ENCODE measurements at regions not wholly inside any gene's neighbourhood (a gene's known extent, or its start where the extent isn't known, plus 50 kb on each side); places are given as distances from the start of the nearest gene placed in this dataset.

DNA sequence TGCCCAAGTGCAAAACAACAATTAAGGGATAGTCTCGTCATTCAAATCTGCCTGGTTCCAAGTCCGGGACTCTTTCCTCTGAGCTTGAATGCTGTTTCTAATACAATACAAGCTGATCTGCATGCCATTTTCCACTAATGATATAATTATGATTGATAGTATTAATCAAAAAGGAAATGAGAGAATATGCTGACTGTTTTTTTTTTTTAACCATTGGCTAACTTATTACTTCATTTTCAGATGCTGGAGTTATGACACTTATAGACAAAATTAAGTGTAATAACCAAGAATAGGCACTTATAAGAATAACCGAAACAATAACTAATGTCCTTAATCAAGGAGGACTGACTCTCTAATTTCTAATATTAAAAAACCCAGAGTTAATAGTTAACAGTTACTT lies 343.6 kb downstream of the LPIN1 start:
- DNase-seq = no peak

DNA sequence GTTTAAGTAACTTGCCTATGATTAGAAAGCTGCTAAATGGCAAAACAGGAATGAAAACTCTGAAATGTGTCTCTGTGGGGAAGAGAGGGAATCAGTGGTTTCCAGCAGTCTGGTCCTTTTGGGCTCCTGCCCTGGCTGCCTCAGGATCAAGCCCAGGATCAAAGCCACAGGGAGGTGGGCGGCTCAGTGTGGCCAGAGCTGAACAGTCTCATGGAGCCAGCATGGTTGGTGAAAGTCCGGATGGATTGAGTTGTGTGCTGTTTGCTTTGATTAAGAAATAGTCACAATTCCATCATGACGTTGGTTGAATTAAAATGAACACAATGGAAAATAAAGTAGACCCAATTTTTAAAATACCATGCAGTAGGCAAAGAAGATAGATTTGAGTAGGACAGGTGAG lies 344.2 kb downstream of the LPIN1 start:
- no peak for DNase-seq

DNA sequence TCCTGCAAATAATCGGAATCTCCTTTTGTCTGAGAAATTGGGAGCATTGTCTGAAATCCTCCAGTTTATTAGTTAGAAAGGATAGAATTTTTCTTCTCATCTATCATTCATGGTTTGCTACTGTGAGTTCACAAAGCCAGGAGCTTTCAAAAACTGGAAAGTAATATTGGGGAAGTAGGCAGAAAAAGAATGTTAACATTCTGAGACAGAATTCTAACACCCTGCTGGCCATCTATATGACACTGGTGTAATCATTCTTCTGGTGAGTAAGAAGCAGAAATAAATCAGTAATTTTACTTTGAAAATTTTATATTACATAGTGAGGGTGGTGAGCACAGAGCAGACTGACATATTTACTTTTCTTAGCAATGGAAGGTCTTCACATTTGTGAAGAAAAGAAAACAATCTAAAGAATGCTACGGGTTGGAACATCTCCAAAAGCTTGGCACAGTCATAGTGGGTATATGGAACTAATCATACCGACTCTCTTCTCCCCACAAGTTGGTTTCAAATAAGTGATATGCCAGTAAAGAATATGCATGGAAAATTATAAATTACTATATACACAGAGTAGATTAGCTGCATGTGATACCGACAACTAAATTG lies 344.9 kb downstream of the LPIN1 start:
- no peak for DNase-seq

DNA sequence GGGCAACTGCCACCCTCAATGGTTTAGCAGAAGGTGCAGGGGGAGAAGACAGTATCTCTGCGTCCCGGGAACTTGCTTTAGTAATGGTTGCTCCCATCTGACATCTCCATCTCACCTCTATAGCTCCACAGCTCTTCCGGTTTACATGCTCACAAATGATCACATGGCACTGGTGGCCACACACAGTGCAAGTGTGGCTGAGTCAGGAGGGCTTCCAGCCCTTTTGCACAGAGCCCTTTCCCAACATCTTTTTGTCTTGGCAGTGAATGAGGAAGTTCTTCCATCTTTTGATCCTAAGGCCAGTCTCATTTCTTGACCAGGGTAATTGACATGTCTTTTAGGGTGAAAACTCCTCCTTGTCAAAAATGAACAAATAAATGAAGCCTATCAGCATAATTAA lies 347.7 kb downstream of the LPIN1 start:
- no peak for DNase-seq

DNA sequence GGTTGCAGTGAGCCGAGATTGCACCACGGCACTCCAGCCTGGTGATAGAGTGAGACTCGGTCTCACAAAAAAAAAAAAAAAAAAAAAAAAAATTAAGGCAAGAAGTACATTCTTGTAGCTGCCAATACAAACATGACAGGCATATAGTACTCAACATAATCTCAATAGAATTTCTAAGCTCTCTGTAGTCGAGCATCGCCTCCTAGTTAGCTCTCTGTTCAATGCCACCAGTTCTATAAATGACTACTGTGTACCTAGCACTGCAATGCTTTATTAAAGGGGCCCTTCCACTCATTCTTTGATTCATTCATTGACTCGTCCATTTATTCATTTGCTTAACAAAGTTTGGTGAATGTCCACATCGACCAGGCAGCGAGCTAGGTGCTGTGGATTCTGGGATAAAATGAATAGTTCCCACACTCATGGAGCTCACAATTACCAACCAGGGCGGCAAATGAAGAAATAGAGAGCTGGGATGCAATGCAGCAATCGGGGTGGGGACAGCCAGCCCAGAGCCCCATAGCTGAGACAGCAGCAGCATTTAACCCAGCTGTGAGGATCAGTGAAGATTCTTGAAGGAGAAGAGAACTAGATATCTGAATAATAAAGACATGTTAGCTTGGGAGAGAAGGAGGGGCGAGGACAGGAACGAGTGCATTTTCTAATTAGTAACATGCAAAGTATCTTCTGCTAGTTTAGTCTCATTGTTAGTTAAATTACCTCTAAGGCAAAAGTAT lies 349.8 kb downstream of the LPIN1 start:
- DNase-seq = no peak

DNA sequence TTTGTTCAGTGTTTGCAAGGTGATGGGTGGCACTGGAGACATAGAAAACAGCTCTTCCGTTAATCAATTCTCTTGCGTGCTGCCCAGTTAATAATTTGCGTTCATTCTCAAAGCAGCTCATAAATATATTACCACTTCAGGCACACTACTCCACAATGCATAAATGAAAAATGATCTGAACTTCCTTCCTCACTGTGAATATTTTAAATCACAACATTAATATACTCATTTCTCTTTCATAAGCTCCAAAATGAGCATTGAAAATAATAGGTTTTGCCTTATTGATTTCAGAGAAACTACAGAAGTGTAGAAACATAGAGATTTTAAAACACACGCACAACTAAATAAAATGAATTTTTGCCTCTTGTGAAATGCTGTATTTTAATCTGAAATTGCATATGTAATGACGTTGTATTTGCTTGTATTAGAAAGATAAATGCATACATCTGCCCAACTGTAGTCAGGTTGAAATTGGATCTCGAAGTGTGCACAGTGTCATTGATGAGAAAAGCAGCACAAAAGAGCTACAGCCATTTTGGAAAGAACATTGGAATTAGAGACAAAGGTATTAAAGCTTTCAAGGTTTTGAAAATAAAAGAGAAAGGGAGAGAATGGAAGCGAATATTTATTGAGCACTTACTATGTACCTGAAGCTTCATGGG lies 350.5 kb downstream of the LPIN1 start:
- DNase-seq = no peak

DNA sequence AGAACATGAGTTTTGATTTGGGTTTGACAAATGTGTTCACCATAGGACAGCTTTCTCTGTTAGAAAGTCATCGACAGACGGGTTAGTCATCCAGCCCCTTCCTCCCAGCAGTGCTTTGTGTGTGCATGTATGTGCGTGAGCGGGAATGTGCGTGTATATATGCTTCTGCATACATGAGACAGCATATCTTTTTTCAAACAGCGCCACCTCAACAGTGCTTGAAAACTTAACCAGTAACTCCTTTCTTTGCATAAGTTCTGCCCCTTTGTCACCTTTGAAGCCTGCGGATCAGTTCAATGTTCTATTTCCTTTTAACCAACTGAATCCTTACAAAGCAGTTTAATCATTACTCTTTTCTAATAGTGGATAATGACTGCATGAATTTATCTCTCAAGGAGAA lies 351.4 kb downstream of the LPIN1 start:
- DNase-seq = no peak

DNA sequence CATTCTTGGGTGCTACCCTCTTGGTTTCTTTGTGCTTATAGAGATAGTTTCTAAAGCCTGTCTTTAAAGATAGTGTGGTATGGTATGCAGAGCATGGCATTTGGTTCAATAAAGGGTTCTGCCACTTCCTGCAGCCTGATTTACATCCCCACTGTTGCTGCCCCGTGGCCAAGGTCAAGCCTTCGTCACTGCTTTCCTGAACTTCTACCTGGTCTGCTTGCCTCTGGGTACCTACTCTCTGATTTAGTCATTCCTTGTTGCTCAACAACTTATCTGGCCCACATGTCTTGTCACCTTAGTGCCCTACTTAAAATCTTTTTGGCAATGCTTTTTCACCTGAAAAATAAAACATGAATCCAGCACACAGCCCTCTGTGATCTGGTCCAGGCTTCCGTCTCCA lies 352.9 kb downstream of the LPIN1 start:
- DNase-seq = no peak

DNA sequence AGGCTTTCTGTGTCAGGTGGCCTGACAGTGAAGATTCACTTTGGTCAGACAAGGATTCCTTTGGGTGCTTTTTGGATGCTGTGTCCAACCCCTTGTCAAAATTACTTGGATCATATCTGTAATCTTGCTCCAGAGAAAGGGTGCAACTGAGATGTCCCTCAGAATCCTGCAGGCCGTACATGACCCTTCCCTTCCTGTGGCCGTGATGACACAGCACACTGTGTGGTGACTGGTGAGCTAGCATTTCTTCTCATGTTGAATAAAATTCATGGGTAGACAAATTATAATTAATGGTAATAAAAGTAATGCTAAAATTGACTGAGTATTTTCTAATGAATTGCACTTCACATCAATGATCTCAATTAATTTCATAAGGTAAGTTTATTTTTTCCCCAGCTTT lies 356.2 kb downstream of the LPIN1 start:
- DNase-seq = no peak

DNA sequence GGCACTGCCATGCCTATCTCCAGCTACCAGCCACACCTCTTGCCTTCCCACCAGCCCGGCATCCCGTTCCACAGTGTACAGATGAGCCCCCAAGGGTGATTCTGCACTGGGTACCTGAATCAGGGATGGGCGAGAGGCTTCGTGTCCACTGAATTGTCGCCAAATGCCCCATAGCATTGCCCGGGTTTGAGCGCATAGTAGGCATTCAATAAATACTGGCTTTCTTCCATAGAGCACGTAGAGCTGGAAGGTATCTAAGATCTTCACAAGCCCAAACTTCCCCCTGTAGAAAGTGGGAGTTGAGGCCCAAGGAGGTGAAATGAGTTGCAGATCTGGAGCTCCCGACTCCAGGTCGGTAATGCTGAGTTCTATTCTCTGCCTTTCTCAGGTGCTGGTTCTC lies 358.7 kb downstream of the LPIN1 start:
- no peak for DNase-seq

DNA sequence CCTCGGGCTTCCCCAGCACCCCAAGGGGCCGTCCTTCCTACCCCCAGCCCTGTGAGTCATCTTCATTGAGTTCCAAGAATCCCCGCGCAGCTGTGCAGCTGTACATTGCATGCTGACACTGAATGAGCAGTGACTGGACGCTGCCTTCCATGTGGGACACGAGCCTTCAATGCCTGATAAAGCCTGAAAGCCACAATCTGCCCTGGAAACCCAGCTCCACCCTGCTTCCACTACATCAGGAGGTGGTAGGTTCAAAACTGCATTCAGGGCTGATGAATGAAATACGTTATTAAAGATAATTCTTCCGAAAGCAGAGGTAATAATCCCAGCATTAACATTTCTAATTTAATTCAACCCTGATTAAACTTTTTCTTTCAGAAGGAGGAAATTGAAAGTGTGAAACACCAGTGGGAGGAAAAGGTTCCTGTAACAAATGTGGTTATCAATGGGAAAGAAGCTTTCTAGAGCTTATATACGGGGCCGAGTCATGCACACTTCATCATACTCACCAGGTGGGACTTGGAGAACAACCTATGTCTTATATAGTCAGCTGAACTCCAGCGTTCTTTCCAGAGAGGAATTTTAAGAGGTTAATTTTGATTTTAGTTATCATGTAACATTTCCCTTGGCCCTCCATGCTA lies 360.1 kb downstream of the LPIN1 start:
- DNase-seq = no peak

DNA sequence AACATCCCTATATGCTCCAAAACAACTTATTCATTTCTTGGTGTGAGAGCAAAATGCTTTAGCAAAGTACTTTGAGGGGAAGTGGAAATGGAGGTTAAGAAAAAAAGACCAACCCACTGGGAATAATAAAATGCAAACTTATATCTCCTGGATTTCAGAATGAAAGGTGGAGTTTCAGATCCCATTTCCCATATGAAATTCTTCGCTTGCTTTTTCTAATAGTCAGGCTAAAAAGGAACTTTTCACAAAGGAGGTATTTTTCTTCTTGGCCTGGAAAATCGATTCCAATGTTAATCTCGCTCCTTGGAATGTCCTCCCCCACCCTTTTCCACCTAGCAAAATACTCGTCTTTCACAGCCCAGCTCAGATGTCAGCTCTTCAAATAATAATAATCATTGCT lies 360.9 kb downstream of the LPIN1 start:
- no peak for DNase-seq

DNA sequence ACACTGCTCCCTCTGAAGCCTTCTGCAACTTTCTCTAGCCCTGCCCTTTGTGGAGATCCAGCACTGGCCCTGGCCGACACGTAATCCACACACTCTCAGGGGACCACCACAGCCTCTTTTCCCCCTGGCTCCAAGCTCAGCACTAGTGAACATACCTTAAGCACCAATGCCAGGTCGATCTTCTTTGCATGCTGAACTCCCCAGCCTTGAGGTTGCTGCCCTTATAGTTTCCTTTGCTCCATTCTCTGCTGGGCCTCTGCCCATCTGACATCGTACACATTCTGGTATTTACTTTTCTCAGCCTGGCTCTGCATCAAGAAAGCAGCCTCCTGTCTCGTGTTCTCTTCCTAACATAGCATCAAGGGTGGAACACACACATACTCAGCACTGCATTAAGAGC lies 361.5 kb downstream of the LPIN1 start:
- no peak for DNase-seq

DNA sequence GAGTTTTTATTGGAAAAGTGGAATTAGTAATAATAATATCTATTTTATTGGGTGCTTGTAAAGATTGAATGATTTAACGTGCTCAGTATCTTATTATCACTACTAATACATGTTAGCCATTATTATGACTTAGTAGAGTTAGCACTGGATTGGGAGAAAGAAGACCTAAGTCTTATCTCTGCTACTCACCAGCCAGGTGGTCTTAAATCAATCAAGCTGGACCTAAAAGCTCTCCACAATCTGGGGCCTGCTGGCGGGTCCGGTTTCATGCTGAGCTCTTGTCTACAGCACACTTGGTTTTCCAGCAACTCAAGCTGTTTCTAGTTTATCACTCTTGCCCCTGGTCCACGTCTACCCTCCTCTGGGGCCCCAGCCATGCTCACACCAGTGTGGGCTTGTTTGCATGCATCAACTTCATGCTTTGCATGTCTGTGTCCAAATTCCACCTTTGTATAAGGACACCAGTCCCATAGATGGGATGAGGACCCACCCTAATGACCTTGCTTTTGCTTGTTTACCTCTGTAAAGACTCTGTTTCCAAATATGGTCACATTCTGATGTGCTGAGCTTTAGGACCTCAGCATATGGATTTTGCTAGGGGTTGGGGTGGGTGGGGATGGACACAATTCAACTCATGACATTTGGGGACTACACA lies 363.1 kb downstream of the LPIN1 start:
- peak; percentile 12 for DNase-seq

DNA sequence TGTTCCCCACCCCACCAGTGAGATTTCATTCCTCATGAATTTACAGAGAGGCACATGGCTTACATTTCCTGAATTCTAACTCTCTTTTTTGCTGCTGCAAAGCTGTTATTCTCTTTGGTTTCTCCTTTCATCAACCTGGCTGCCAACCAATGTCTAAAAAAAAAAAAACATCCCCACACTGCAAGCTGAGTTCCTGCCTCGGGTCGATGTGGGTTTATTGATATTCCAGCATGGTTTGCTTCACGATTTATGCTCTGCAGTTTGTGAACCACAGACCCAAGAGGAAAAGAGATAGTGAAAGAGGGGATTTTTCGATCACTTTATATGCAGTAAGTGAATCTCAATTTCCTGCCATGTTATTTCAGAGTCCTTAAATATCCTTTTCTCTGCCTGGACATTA lies 363.6 kb downstream of the LPIN1 start:
- DNase-seq = peak; percentile 52

DNA sequence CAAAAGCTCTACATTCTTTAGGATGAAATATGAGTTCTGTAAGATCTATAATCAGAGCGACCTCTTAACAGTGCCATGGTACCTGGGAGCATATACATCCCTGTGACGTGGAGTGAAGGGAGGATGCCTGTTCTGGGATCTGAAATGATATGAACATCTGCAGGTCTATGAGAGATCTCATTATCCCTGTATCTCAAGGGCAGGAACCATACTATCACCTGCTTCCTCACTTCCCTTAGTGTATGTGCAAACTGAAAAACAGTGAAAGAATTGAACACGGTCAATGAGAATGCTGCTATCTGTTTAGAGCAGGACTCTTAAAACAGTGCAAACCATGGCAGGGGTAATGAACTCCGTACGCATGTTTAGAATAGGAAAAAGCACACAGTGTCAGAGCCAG lies 364.0 kb downstream of the LPIN1 start:
- no peak for DNase-seq

DNA sequence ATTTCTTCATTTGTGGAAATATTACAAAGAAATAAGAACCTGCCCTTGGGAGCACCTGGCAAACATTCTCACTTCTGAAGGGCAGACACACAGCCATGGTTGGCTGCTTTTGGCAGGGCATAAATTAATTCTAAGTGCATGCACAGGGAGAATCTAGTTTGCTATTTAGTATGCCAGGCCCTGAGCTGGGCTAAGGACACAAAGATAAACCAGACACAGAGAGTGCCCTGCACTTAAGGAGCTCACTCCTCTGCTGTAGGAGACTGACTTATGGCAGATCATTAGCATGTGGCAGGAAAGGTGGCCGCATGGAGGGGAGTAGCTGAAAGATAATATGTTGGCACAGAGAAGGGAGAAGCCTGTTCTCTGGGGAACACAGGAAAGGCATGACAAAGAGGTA lies 367.0 kb downstream of the LPIN1 start:
- no peak for DNase-seq

DNA sequence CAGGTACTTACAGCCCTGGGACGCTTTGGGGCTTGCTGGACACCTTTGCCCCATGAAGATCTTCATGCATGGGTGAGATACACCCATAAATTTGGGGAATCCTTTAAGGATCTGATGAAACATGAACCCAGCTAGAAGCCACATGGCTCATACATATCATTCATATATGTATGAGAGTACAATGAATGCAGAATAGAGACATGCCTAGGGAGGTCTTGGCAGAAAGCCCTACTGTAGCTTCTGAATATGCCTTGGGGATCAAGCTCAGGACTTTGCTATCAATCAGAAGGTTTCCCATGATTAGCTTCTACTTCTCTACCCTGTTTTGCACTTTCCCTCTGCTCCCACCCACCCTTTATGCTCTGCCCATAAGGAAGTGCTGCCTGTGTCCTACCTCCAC lies 368.4 kb downstream of the LPIN1 start:
- DNase-seq = no peak

DNA sequence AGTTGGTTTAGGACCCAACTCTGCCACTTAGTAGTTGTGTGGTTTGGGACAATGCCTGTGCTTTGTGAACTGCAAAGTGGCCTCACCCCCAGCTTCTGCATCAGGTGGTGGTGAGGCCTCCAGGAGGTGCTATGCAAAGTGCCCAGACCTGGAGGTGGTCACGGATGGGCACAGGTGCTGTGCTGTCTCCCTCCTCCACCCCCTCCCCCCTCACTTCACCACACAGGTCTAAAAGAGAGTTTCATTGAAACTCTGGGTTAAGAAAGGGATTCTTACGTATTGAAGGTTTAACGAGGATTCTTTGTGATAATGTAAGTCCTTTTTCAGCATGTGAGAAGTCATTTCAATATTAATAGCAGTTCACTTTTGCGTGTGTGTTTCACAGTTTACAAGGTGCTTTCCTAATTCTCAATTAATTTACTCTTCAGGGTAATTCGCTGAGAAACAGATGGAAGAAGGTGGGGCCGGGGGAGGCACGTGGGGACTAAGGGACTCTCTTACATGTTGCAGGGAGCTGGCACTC lies 369.9 kb downstream of the LPIN1 start:
- DNase-seq = no peak

DNA sequence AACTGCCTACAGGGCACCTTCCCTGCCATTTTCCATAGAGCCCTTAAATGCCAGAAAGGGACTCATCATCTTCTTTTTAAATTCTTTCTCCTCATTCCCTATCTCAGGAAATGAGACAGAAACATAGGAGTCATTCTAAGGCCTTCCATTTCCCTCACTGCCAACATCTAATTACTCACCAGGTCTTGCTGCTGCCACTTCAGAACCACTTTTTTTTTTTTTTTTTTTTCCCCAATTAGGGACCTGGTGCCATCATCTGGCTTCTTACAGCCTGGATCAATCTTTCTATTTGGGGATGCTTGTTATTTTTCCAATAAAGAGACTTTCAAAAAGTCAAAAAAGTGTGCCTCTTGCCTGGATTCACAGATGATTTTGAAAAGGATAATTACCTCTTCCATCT lies 373.4 kb downstream of the LPIN1 start:
- DNase-seq = no peak

DNA sequence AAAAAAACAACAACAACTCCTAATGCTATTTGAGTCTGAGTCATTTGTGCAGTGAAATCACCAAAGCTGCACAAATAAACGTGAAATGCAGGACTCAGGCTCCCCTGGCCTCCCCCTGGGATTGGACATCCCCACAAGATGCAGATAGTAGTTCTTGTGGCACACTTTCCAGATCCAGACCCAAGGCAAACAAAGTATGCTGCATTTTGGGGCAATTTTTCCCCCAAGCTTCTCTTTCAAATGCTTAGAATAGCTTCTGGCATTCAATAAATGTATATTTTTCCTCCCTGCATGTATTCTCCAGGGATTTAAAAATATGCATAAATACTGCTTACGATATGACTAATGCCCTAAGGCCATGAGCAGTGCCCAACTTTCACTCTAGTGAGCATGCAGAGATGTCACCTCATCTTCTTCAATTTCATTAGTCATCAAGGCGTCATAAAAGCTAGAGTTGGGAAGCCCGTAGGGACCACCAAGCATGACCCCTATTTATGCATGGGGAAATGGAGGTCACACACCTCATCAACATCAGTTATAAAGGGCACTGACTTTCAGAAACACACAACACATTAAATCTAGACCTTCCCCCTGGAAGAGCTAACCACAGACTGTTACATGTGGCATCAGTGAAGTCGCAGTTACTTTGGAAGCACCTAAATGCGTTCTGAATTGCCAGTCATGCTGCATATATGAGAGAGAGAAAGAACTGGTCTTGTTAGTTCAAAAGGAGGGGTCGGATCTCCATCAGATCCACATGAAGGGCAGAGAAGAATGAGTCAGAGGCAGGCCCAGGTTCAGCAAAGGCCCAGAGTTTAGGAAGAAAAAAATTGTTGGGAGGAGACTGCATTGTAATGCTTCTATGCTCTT lies 374.1 kb downstream of the LPIN1 start:
- peak; percentile 27 for DNase-seq

DNA sequence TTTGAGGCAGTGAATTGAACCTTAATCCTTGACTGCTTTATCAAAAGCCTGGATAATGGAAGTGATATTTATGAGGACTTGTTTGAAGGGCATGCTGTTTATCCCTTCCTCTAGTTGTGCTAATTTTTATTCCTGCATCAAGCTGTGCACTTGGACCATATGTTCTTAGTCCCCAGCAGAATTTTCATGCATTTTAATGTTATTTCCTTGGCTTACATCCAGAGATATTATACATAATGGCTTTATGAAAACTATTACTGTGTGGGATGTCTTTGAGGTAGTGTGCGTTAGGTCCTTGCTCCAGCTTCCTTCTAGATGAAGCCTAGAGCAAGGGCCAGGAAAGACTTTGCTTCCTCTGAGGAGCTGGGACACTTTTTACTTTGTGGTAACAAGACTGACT lies 378.4 kb downstream of the LPIN1 start:
- DNase-seq = no peak
